ENCODE measurements at regions not wholly inside any gene's neighbourhood (a gene's known extent, or its start where the extent isn't known, plus 50 kb on each side); places are given as distances from the start of the nearest gene placed in this dataset.

GRCh38 chr9:30519166-30519565, 1865.3 kb upstream of the ACO1 start:
- TF ChIP-seq POLR2A (conservative IDR thresholded peaks at IDR 0.05) (no peak), ZNF384 (IDR thresholded peaks at IDR 0.05; ENCODE audit: low read depth, low read length) (no peak), CTCF (IDR thresholded peaks at IDR 0.05 in 2 of 3, conservative IDR thresholded peaks at IDR 0.05 in 1 of 3; ENCODE audit: insufficient read depth in 2 of 3, low read depth in 1 of 3, low read length in 3 of 3) (no peak)

Data from K562 (cell line).